ENCODE measurements at regions not wholly inside any gene's neighbourhood (a gene's known extent, or its start where the extent isn't known, plus 50 kb on each side); places are given as distances from the start of the nearest gene placed in this dataset.

GRCh38 chr15:94026458-94027304, 204.7 kb upstream of the MCTP2 start:
- TF ChIP-seq ZNF121 (CRISPR knock-in tag; IDR thresholded peaks at IDR 0.05) (no peak), MXD4 (CRISPR knock-in tag; IDR thresholded peaks at IDR 0.05; ENCODE audit: borderline replicate concordance) (no peak), TEAD4 (CRISPR knock-in tag; IDR thresholded peaks at IDR 0.05) (no peak), ZNF138 (CRISPR knock-in tag; conservative IDR thresholded peaks at IDR 0.05) (no peak), CTCF (IDR thresholded peaks at IDR 0.05) (no peak), PRRX2 (CRISPR knock-in tag; IDR thresholded peaks at IDR 0.05) (no peak)
